OCI-LY7 (cell line): ENCODE measurements at regions not wholly inside any gene's neighbourhood (a gene's known extent, or its start where the extent isn't known, plus 50 kb on each side); places are given as distances from the start of the nearest gene placed in this dataset.

Experiments used
- BruUV-seq: library from RNA; stranded (reverse); fragments of 400-500 nt; replicated peaks from 2 replicates; lab custom pipeline; 2021; lab: Mats Ljungman, UMichigan
- CTCF ChIA-PET: fragments of 300-600 bp; sonication (Branson Sonifier 250); formaldehyde crosslinking; loops from one replicate; lab custom pipeline; 2022; ENCODE audit warnings: antibody characterized with exemption; ENCODE audit not compliant: unreplicated experiment; lab: Charles Lee
- POLR2A ChIA-PET: fragments of 300-600 bp; sonication (Branson Sonifier 250); formaldehyde crosslinking; loops from one replicate; lab custom pipeline; 2022; ENCODE audit warnings: antibody characterized with exemption; lab: Charles Lee
- DNase-seq: peaks from one replicate; pipeline ENCODE4 v3.0.0-alpha.2; 2015; ENCODE audit warnings: low spot score
- H2AFZ ChIP-seq: fragments of 200-600 bp; sonication (generic), shearing (Covaris generic); 2 replicates; pipeline ENCODE4 v1.6.1; 2014; ENCODE audit warnings: mild to moderate bottlenecking, antibody characterized with exemption, low read length, moderate library complexity
- H3K27ac ChIP-seq: fragments of 200-600 bp; sonication (generic); 2 replicates; pipeline ENCODE4 v1.5.1; 2014; ENCODE audit warnings: mixed run types, low read depth, mild to moderate bottlenecking, moderate library complexity, low read length, inconsistent platforms; ENCODE audit not compliant: poor library complexity, severe bottlenecking
- H3K36me3 ChIP-seq: fragments of 200-600 bp; sonication (generic); 2 replicates; pipeline ENCODE4 v1.6.1; 2014; ENCODE audit warnings: mild to moderate bottlenecking, antibody characterized with exemption, low read length, moderate library complexity, mixed read lengths; ENCODE audit not compliant: insufficient read depth
- H3K4me1 ChIP-seq: fragments of 200-600 bp; sonication (generic); 2 replicates; pipeline ENCODE4 v1.5.1; 2014; ENCODE audit warnings: mild to moderate bottlenecking, low read length; ENCODE audit not compliant: insufficient read depth, poor library complexity, severe bottlenecking
- H3K4me2 ChIP-seq: fragments of 200-600 bp; sonication (generic); 2 replicates; pipeline ENCODE4 v1.6.1; 2014; ENCODE audit warnings: mild to moderate bottlenecking, low read length
- H3K4me3 ChIP-seq: fragments of 200-600 bp; sonication (generic); 2 replicates; pipeline ENCODE4 v1.5.1; 2014; ENCODE audit warnings: mild to moderate bottlenecking, low read depth, low read length; ENCODE audit not compliant: poor library complexity, severe bottlenecking
- H3K79me2 ChIP-seq: fragments of 200-600 bp; sonication (generic); 2 replicates; pipeline ENCODE4 v1.6.1; 2016; ENCODE audit warnings: low read depth, mild to moderate bottlenecking, low read length, moderate library complexity, mixed read lengths; ENCODE audit not compliant: insufficient read depth
- H3K9me2 ChIP-seq: fragments of 200-600 bp; sonication (generic); 2 replicates; pipeline ENCODE4 v1.6.1; 2016; ENCODE audit warnings: mild to moderate bottlenecking, low read length, mixed read lengths; ENCODE audit not compliant: insufficient read depth
- H3K9me3 ChIP-seq: fragments of 200-600 bp; sonication (generic); 2 replicates; pipeline ENCODE4 v1.6.1; 2014; ENCODE audit warnings: mild to moderate bottlenecking, mixed run types, low read length, mixed read lengths
- H4K20me1 ChIP-seq: fragments of 200-600 bp; sonication (generic); 2 replicates; pipeline ENCODE4 v1.6.1; 2014; ENCODE audit warnings: mild to moderate bottlenecking, antibody characterized with exemption, low read length, moderate library complexity, mixed read lengths; ENCODE audit not compliant: insufficient read depth
- EZH2phosphoT487 ChIP-seq: fragments of 200-600 bp; sonication (generic); IDR thresholded peaks from 2 replicates; pipeline ENCODE4 v1.6.1; 2018; ENCODE audit warnings: low read depth, borderline replicate concordance, mild to moderate bottlenecking, mixed run types, antibody characterized with exemption, low read length, moderate library complexity, mixed read lengths
- intact Hi-C: fragments of 100-400 bp; cut with micrococcal nuclease; formaldehyde crosslinking; loops from one replicate; pipeline ENCODE4 v1.10.0; 2022; ENCODE audit not compliant: unreplicated experiment
- TF ChIP-seq, protein P1 (sequence below): fragments of 200-600 bp; sonication (generic); conservative IDR thresholded peaks from 2 replicates; pipeline ENCODE4 v1.5.1; 2014; ENCODE audit warnings: mild to moderate bottlenecking, antibody characterized with exemption, low read length, moderate library complexity, mixed read lengths

GRCh38 chr12:41719214-41719613, 425.5 kb downstream of the GXYLT1 start:
- TF ChIP-seq, protein P1, sequence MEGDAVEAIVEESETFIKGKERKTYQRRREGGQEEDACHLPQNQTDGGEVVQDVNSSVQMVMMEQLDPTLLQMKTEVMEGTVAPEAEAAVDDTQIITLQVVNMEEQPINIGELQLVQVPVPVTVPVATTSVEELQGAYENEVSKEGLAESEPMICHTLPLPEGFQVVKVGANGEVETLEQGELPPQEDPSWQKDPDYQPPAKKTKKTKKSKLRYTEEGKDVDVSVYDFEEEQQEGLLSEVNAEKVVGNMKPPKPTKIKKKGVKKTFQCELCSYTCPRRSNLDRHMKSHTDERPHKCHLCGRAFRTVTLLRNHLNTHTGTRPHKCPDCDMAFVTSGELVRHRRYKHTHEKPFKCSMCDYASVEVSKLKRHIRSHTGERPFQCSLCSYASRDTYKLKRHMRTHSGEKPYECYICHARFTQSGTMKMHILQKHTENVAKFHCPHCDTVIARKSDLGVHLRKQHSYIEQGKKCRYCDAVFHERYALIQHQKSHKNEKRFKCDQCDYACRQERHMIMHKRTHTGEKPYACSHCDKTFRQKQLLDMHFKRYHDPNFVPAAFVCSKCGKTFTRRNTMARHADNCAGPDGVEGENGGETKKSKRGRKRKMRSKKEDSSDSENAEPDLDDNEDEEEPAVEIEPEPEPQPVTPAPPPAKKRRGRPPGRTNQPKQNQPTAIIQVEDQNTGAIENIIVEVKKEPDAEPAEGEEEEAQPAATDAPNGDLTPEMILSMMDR: no peak
- no peak for TF ChIP-seq EZH2phosphoT487
- ChIA-PET POLR2A (no interaction called here), CTCF (no interaction called here)
- H3K4me3 ChIP-seq: no peak overlapping the region
- no peak overlapping the region for H2AFZ ChIP-seq
- no peaks in the 10 kb centered on the region for H3K4me1 ChIP-seq
- no peaks in the 10 kb centered on the region for H3K9me3 ChIP-seq
- no TSS peak for BruUV-seq
- intact Hi-C loops: no loop called here
- DNase-seq: no peak
- H3K27ac ChIP-seq: no peak overlapping the region
- no peaks in the 10 kb centered on the region for H3K79me2 ChIP-seq
- no peaks in the 10 kb centered on the region for H4K20me1 ChIP-seq
- no peaks in the 10 kb centered on the region for H3K36me3 ChIP-seq
- H3K9me2 ChIP-seq: no peaks in the 10 kb centered on the region
- no peak overlapping the region for H3K4me2 ChIP-seq

DNA sequence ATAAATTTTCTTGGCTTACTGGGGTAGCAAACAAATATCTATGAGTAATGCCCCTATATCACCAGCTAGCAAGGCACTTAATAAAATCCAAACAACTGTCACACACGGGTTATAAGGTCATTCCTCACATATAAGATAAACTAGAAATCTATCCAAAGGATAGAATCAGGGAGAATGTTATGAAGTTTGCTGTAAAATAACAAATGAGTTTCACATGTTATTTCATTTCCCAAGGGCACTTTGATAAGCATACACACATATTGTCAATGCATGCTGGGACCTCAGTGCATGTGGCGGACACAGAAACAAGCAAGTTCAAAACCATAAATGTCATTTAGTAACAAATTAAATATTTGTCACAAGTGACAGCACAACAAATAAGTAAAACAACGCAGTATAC, 429.4 kb downstream of the GXYLT1 start:
- no peaks in the 10 kb centered on the region for H3K9me3 ChIP-seq
- H3K79me2 ChIP-seq: no peaks in the 10 kb centered on the region
- CTCF ChIA-PET: no interaction called here
- POLR2A ChIA-PET: interaction anchor here (0.6 kb wide), 1 partner anchor 611 kb away, joined by 4 read pairs; no protein-coding TSS in a partner anchor
- DNase-seq: no peak
- no peak overlapping the region for H3K27ac ChIP-seq
- no peak overlapping the region for H2AFZ ChIP-seq
- H3K4me3 ChIP-seq: no peak overlapping the region
- H3K9me2 ChIP-seq: no peaks in the 10 kb centered on the region
- no TSS peak for BruUV-seq
- no peak overlapping the region for H3K4me2 ChIP-seq
- TF ChIP-seq, protein P1: no peak
- TF ChIP-seq EZH2phosphoT487: no peak
- H3K4me1 ChIP-seq: no peaks in the 10 kb centered on the region
- H4K20me1 ChIP-seq: no peaks in the 10 kb centered on the region
- H3K36me3 ChIP-seq: no peaks in the 10 kb centered on the region
- intact Hi-C loops: no loop called here

GRCh38 chr12:41709463-41710285, 435.0 kb downstream of the GXYLT1 start:
- H3K79me2 ChIP-seq: no peaks in the 10 kb centered on the region
- BruUV-seq: no TSS peak
- CTCF ChIA-PET: no interaction called here
- no peak overlapping the region for H3K4me3 ChIP-seq
- no peaks in the 10 kb centered on the region for H4K20me1 ChIP-seq
- no peak for TF ChIP-seq EZH2phosphoT487
- TF ChIP-seq, protein P1: no peak
- no peak for DNase-seq
- H3K9me2 ChIP-seq: no peaks in the 10 kb centered on the region
- H3K4me2 ChIP-seq: no peak overlapping the region
- 0 out of 2 replicates have a peak overlapping the region, but pooled peaks have one; percentile 26 for H2AFZ ChIP-seq
- intact Hi-C loops: no loop called here
- no peaks in the 10 kb centered on the region for H3K4me1 ChIP-seq
- H3K9me3 ChIP-seq: no peaks in the 10 kb centered on the region
- POLR2A ChIA-PET: no interaction called here
- H3K27ac ChIP-seq: no peak overlapping the region
- H3K36me3 ChIP-seq: no peaks in the 10 kb centered on the region
